ENCODE measurements at regions not wholly inside any gene's neighbourhood (a gene's known extent, or its start where the extent isn't known, plus 50 kb on each side); places are given as distances from the start of the nearest gene placed in this dataset.

DNA sequence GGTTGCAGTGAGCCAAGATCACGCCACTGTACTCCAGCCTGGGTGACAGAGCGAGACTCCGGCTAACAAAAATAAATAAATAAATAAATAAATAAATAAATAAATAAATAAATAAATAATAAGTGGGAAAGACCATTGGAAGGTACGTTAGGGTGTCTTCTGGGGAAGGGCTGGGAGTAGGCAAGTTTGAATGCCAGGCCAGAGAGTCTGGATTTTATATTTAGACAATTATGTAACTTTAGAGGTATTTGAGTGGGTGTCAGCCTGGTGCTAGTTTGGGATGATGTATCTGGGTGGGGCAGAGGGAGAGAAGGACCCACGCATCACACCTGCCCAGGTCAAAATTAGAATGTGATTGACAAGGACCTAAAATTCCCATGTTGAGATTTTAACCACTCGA lies 73.1 kb upstream of the PRNP start:
- Histone ChIP-seq H3K27me3 (ENCODE audit: control insufficient read depth, insufficient read depth, low read length) (no peaks in the 10 kb centered on the region), H3K36me3 (ENCODE audit: control insufficient read depth, insufficient read depth, low read length) (no peaks in the 10 kb centered on the region), H3K4me3 (ENCODE audit: low read depth, low read length) (no peak overlapping the region), H3K4me1 (ENCODE audit: control insufficient read depth, insufficient read depth, low read length) (no peaks in the 10 kb centered on the region), H3K9me3 (ENCODE audit: control insufficient read depth, insufficient read depth, low read length) (no peaks in the 10 kb centered on the region), H3K9ac (ENCODE audit: low read depth, low read length) (no peak overlapping the region)

DNA sequence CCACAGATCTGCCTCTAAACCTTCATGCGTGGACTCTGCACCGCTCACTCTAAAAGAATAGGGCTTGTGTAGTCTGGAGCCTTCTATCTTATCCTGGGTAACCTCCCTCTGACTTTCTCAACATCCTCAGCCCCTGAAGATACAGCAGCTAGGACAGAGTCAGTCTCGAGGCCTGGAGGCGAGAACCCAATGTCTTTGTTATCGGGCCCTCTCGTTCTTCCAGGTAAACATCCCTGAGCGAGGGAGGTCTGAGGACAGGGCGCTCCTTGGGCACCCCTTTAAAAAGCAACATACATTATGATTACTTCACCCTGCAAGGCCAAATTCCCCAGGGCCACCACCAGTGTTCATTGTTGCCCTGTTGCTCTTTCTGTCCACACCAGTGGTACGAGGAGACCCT lies 75.4 kb upstream of the PRNP start:
- Histone ChIP-seq H3K9ac (ENCODE audit: low read depth, low read length) (no peak overlapping the region), H3K36me3 (ENCODE audit: control insufficient read depth, insufficient read depth, low read length) (no peaks in the 10 kb centered on the region), H3K27me3 (ENCODE audit: control insufficient read depth, insufficient read depth, low read length) (no peaks in the 10 kb centered on the region), H3K4me1 (ENCODE audit: control insufficient read depth, insufficient read depth, low read length) (no peaks in the 10 kb centered on the region), H3K9me3 (ENCODE audit: control insufficient read depth, insufficient read depth, low read length) (no peaks in the 10 kb centered on the region), H3K4me3 (ENCODE audit: low read depth, low read length) (no peak overlapping the region)

GRCh38 chr20:4609511-4609910 lies 76.7 kb upstream of the PRNP start:
- no peaks in the 10 kb centered on the region for H3K9me3 ChIP-seq (ENCODE audit: control insufficient read depth, insufficient read depth, low read length)
- no peak overlapping the region for H3K9ac ChIP-seq (ENCODE audit: low read depth, low read length)
- H3K4me3 ChIP-seq (ENCODE audit: low read depth, low read length), result no peak overlapping the region
- no peaks in the 10 kb centered on the region for H3K27me3 ChIP-seq (ENCODE audit: control insufficient read depth, insufficient read depth, low read length)
- H3K4me1 ChIP-seq (ENCODE audit: control insufficient read depth, insufficient read depth, low read length), result no peaks in the 10 kb centered on the region
- H3K36me3 ChIP-seq (ENCODE audit: control insufficient read depth, insufficient read depth, low read length), result no peaks in the 10 kb centered on the region

GRCh38 chr20:4608861-4609260 lies 77.4 kb upstream of the PRNP start:
- H3K4me3 ChIP-seq (ENCODE audit: low read depth, low read length), result no peak overlapping the region
- no peaks in the 10 kb centered on the region for H3K27me3 ChIP-seq (ENCODE audit: control insufficient read depth, insufficient read depth, low read length)
- H3K9me3 ChIP-seq (ENCODE audit: control insufficient read depth, insufficient read depth, low read length), result no peaks in the 10 kb centered on the region
- no peak overlapping the region for H3K9ac ChIP-seq (ENCODE audit: low read depth, low read length)
- no peaks in the 10 kb centered on the region for H3K36me3 ChIP-seq (ENCODE audit: control insufficient read depth, insufficient read depth, low read length)
- no peaks in the 10 kb centered on the region for H3K4me1 ChIP-seq (ENCODE audit: control insufficient read depth, insufficient read depth, low read length)

DNA sequence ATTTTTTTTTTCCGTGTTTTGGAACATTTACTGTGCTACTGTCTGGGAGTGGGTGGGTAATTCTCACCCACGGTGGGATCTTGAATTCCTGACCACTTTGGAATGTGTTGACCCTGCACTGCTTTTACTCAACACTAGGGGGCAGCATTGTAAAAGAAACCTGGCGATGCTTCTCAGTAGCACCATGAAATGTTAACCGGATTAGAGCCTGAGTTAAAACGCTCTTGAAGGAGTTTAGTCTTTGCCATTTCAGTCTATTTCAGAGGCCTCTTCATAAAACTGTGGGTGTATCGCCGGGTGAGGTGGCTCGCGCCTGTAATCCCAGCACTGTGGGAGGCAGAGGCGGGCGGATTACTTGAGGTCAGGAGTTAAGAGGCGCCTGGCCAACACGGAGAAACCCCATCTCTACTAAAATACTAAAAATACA lies 79.0 kb upstream of the PRNP start:
- Histone ChIP-seq H3K27me3 (ENCODE audit: control insufficient read depth, insufficient read depth, low read length) (no peaks in the 10 kb centered on the region), H3K4me1 (ENCODE audit: control insufficient read depth, insufficient read depth, low read length) (no peaks in the 10 kb centered on the region), H3K9ac (ENCODE audit: low read depth, low read length) (no peak overlapping the region), H3K9me3 (ENCODE audit: control insufficient read depth, insufficient read depth, low read length) (no peaks in the 10 kb centered on the region), H3K4me3 (ENCODE audit: low read depth, low read length) (no peak overlapping the region), H3K36me3 (ENCODE audit: control insufficient read depth, insufficient read depth, low read length) (no peaks in the 10 kb centered on the region)

- H3K9ac ChIP-seq (ENCODE audit: low read depth, low read length), result no peak overlapping the region
- H3K27me3 ChIP-seq (ENCODE audit: control insufficient read depth, insufficient read depth, low read length), result no peaks in the 10 kb centered on the region
- no peaks in the 10 kb centered on the region for H3K9me3 ChIP-seq (ENCODE audit: control insufficient read depth, insufficient read depth, low read length)
- H3K4me1 ChIP-seq (ENCODE audit: control insufficient read depth, insufficient read depth, low read length), result no peaks in the 10 kb centered on the region
- H3K4me3 ChIP-seq (ENCODE audit: low read depth, low read length), result no peak overlapping the region
- no peaks in the 10 kb centered on the region for H3K36me3 ChIP-seq (ENCODE audit: control insufficient read depth, insufficient read depth, low read length)
These were observed 80.2 kb upstream of the PRNP start for GRCh38 chr20:4606051-4606450.

DNA sequence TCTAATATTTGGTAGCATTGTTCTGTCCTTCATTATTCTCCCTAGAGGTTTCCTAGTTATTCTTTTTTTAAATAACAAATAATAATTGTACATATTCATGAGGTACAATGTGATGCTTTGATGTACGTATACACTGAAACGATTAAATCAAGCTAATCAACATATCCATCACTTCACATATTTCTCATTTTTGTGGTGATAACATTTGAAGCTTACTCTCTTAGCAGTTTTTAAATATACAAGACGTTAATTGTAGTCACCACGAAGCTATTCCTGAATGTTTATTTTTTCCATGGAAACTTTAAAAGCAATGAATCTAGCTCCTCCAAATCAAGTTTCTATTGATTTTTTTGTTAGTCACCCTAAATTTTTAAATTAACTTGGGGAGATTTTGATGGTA lies 81.1 kb upstream of the PRNP start:
- H3K36me3 ChIP-seq (ENCODE audit: control insufficient read depth, insufficient read depth, low read length), result no peaks in the 10 kb centered on the region
- H3K9me3 ChIP-seq (ENCODE audit: control insufficient read depth, insufficient read depth, low read length), result no peaks in the 10 kb centered on the region
- H3K4me3 ChIP-seq (ENCODE audit: low read depth, low read length), result no peak overlapping the region
- no peak overlapping the region for H3K9ac ChIP-seq (ENCODE audit: low read depth, low read length)
- H3K4me1 ChIP-seq (ENCODE audit: control insufficient read depth, insufficient read depth, low read length), result no peaks in the 10 kb centered on the region
- H3K27me3 ChIP-seq (ENCODE audit: control insufficient read depth, insufficient read depth, low read length), result no peaks in the 10 kb centered on the region

GRCh38 chr20:4604580-4604979 lies 81.7 kb upstream of the PRNP start:
- no peaks in the 10 kb centered on the region for H3K27me3 ChIP-seq (ENCODE audit: control insufficient read depth, insufficient read depth, low read length)
- H3K9ac ChIP-seq (ENCODE audit: low read depth, low read length), result no peak overlapping the region
- H3K36me3 ChIP-seq (ENCODE audit: control insufficient read depth, insufficient read depth, low read length), result no peaks in the 10 kb centered on the region
- H3K4me1 ChIP-seq (ENCODE audit: control insufficient read depth, insufficient read depth, low read length), result no peaks in the 10 kb centered on the region
- no peak overlapping the region for H3K4me3 ChIP-seq (ENCODE audit: low read depth, low read length)
- no peaks in the 10 kb centered on the region for H3K9me3 ChIP-seq (ENCODE audit: control insufficient read depth, insufficient read depth, low read length)

DNA sequence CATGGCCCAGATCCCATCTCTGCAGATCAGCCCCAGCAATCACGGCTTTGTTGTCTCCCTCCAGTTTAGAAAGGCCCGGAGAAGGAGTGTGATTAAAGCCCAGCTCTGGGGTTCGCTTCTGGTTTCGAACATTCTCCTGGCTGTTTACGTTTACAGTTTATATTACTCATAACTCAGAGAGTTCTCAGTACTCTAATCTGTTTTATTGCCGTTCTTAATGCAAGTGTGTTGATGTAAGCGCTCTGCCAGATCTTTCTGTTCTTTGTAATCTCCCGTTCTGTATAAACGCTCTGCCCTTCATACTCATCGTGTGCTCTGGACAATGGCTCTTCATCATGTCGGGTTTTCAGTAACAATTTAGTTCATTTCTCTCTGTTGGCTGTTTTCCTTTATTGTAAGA lies 82.5 kb upstream of the PRNP start:
- Histone ChIP-seq H3K9ac (ENCODE audit: low read depth, low read length) (no peak overlapping the region), H3K9me3 (ENCODE audit: control insufficient read depth, insufficient read depth, low read length) (no peaks in the 10 kb centered on the region), H3K4me1 (ENCODE audit: control insufficient read depth, insufficient read depth, low read length) (no peaks in the 10 kb centered on the region), H3K4me3 (ENCODE audit: low read depth, low read length) (no peak overlapping the region), H3K27me3 (ENCODE audit: control insufficient read depth, insufficient read depth, low read length) (no peaks in the 10 kb centered on the region), H3K36me3 (ENCODE audit: control insufficient read depth, insufficient read depth, low read length) (no peaks in the 10 kb centered on the region)

DNA sequence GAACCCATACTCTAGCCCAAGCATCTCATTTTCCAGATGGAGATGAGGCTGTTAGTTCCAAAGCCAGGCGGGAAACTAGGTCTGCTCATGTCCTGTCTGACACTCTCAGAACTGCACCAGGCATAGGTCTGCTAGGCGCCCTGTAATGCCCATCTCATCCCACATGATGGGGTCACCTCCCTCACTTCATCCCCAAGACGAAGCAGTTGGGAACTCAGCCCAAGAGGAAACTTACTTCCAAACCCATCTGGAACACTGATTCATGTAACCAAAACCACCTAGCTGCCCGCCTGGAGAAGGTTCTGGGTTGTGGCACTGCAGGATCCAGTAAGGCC lies 84.0 kb upstream of the PRNP start:
- H3K4me1 ChIP-seq (ENCODE audit: control insufficient read depth, insufficient read depth, low read length), result no peaks in the 10 kb centered on the region
- H3K9ac ChIP-seq (ENCODE audit: low read depth, low read length), result no peak overlapping the region
- H3K9me3 ChIP-seq (ENCODE audit: control insufficient read depth, insufficient read depth, low read length), result no peaks in the 10 kb centered on the region
- no peak overlapping the region for H3K4me3 ChIP-seq (ENCODE audit: low read depth, low read length)
- no peaks in the 10 kb centered on the region for H3K27me3 ChIP-seq (ENCODE audit: control insufficient read depth, insufficient read depth, low read length)
- H3K36me3 ChIP-seq (ENCODE audit: control insufficient read depth, insufficient read depth, low read length), result no peaks in the 10 kb centered on the region

DNA sequence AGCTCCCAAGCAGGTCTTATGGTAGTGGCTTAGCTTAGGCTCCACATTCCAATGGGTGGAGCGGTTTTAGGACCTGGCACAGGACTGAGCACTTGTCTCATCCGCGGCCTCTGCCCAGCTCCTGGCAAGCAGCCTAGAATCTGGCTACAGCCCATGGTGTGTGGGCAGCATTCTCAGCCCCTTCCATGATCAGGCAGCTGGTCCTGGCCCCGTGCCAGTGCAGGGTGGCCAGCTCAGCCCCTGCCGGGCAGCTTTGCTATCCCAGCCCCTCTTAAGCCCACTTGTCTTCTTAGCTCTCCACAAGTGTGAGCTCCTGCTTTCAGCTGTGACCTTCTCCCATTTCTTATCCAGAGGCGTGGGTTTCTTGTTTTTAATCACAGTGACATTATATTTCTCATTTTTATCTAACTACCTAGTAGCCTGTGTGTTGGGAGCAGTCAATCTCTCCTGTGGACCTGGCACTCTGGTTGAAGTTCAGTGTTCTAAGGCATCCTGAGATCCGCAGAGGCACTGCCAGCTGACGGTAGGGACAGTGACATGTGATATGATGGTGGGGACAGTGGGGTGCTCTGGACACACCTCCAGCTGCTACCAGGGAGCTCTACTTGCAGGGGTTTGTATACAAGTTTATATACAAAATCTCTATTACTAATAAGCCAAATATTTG lies 84.5 kb upstream of the PRNP start:
- Histone ChIP-seq H3K9me3 (ENCODE audit: control insufficient read depth, insufficient read depth, low read length) (no peaks in the 10 kb centered on the region), H3K4me3 (ENCODE audit: low read depth, low read length) (no peak overlapping the region), H3K36me3 (ENCODE audit: control insufficient read depth, insufficient read depth, low read length) (no peaks in the 10 kb centered on the region), H3K9ac (ENCODE audit: low read depth, low read length) (no peak overlapping the region), H3K4me1 (ENCODE audit: control insufficient read depth, insufficient read depth, low read length) (no peaks in the 10 kb centered on the region), H3K27me3 (ENCODE audit: control insufficient read depth, insufficient read depth, low read length) (no peaks in the 10 kb centered on the region)

- Histone ChIP-seq H3K36me3 (ENCODE audit: control insufficient read depth, insufficient read depth, low read length) (no peaks in the 10 kb centered on the region), H3K4me3 (ENCODE audit: low read depth, low read length) (no peak overlapping the region), H3K4me1 (ENCODE audit: control insufficient read depth, insufficient read depth, low read length) (no peaks in the 10 kb centered on the region), H3K27me3 (ENCODE audit: control insufficient read depth, insufficient read depth, low read length) (no peaks in the 10 kb centered on the region), H3K9ac (ENCODE audit: low read depth, low read length) (no peak overlapping the region), H3K9me3 (ENCODE audit: control insufficient read depth, insufficient read depth, low read length) (no peaks in the 10 kb centered on the region)
These were observed 85.8 kb upstream of the PRNP start for GRCh38 chr20:4600308-4601014.

Measured in iPS-15b (cell line).